Natural killer cell treated with Interleukin-12 subunit alpha and Interleukin-12 subunit beta and Interleukin-15 and Interleukin-18, amount 100 ng/mL, for 72 hours (primary cell): ENCODE measurements at regions not wholly inside any gene's neighbourhood (a gene's known extent, or its start where the extent isn't known, plus 50 kb on each side); places are given as distances from the start of the nearest gene placed in this dataset.

Experiments
- ATAC-seq, 2 donors: fragments of 150-1000 bp; cut with Tn5 transposase in 1 of 2; sonication (Bioruptor Pico), chemical (Tn5 transposase) in 1 of 2; 2 replicates each; pipeline ENCODE4 v1.10.0; 2021
- DNase-seq: peaks from one replicate; pipeline ENCODE4 v3.0.0; 2022; ENCODE audit warnings: low spot score
- H3K27ac Mint-ChIP-seq, 2 donors: 1 replicate in 1 of 2; 2 replicates in 1 of 2; pipeline ENCODE4 v1.8.0; 2022; ENCODE audit warnings: mixed read lengths in 2 of 2, mild to moderate bottlenecking in 1 of 2, moderate library complexity in 1 of 2
- H3K27me3 Mint-ChIP-seq, 2 donors: 1 replicate in 1 of 2; 2 replicates in 1 of 2; pipeline ENCODE4 v1.8.0; 2022; ENCODE audit warnings: mixed read lengths in 2 of 2
- H3K36me3 Mint-ChIP-seq: one replicate; pipeline ENCODE4 v1.8.0; 2022; ENCODE audit warnings: mixed read lengths
- H3K4me1 Mint-ChIP-seq, 2 donors: 1 replicate in 1 of 2; 2 replicates in 1 of 2; pipeline ENCODE4 v1.8.0; 2022; ENCODE audit warnings: low read depth in 2 of 2, mixed read lengths in 2 of 2, mild to moderate bottlenecking in 1 of 2
- H3K4me3 Mint-ChIP-seq: one replicate; pipeline ENCODE4 v1.8.0; 2022; ENCODE audit warnings: mixed read lengths
- H3K9me3 Mint-ChIP-seq: 2 replicates; pipeline ENCODE4 v1.8.0; 2022; ENCODE audit warnings: mixed read lengths

- peaks cover 29 to 41% of the 10 kb centered on the region in 2 donors for H3K27me3 Mint-ChIP-seq
- H3K27ac Mint-ChIP-seq: no peak overlapping the region
- no peaks in the 10 kb centered on the region for H3K4me1 Mint-ChIP-seq
- H3K36me3 Mint-ChIP-seq: no peaks in the 10 kb centered on the region
- DNase-seq: no peak
- no peak overlapping the region for H3K4me3 Mint-ChIP-seq
- no peak for ATAC-seq
- no peaks in the 10 kb centered on the region for H3K9me3 Mint-ChIP-seq
These were observed 193.7 kb upstream of the RORA start for GRCh38 chr15:61422773-61423172.

- Mint-ChIP-seq H3K27me3 (peaks cover 32 to 41% of the 10 kb centered on the region in 2 donors), H3K9me3 (no peaks in the 10 kb centered on the region), H3K4me1 (no peaks in the 10 kb centered on the region), H3K36me3 (no peaks in the 10 kb centered on the region), H3K4me3 (no peak overlapping the region), H3K27ac (no peak overlapping the region)
- ATAC-seq (no peak), DNase-seq (no peak)
These were observed 192.8 kb upstream of the RORA start for GRCh38 chr15:61421938-61422337.

- H3K27me3 Mint-ChIP-seq: peaks cover 30 to 37% of the 10 kb centered on the region in 2 donors
- no peak overlapping the region for H3K27ac Mint-ChIP-seq
- DNase-seq (no peak), ATAC-seq (no peak)
- H3K36me3 Mint-ChIP-seq: no peaks in the 10 kb centered on the region
- no peaks in the 10 kb centered on the region for H3K9me3 Mint-ChIP-seq
- no peak overlapping the region for H3K4me3 Mint-ChIP-seq
- no peaks in the 10 kb centered on the region for H3K4me1 Mint-ChIP-seq
These were observed 192.4 kb upstream of the RORA start for GRCh38 chr15:61421470-61421869.

- ATAC-seq: no peak
- DNase-seq: no peak
- Mint-ChIP-seq H3K27ac (no peak overlapping the region), H3K4me3 (no peak overlapping the region), H3K36me3 (no peaks in the 10 kb centered on the region), H3K4me1 (no peaks in the 10 kb centered on the region), H3K27me3 (peaks cover 30 to 33% of the 10 kb centered on the region in 2 donors), H3K9me3 (no peaks in the 10 kb centered on the region)
These were observed 191.4 kb upstream of the RORA start for GRCh38 chr15:61420546-61420945.

GRCh38 chr15:61415617-61416120 lies 186.6 kb upstream of the RORA start:
- Mint-ChIP-seq H3K4me1 (no peaks in the 10 kb centered on the region), H3K36me3 (no peaks in the 10 kb centered on the region), H3K9me3 (no peaks in the 10 kb centered on the region), H3K4me3 (no peak overlapping the region), H3K27me3 (peaks cover 26 to 36% of the 10 kb centered on the region in 2 donors), H3K27ac (no peak overlapping the region)
- ATAC-seq (peak; percentile 51 to 52), DNase-seq (no peak)

GRCh38 chr15:61411902-61412510 lies 182.9 kb upstream of the RORA start:
- Mint-ChIP-seq H3K4me3 (no peak overlapping the region), H3K9me3 (no peaks in the 10 kb centered on the region), H3K4me1 (no peaks in the 10 kb centered on the region), H3K27me3 (peaks cover 25 to 52% of the 10 kb centered on the region in 2 donors), H3K27ac (no peak overlapping the region), H3K36me3 (no peaks in the 10 kb centered on the region)
- DNase-seq (no peak), ATAC-seq (no peak)

- H3K27me3 Mint-ChIP-seq: peaks cover 24 to 56% of the 10 kb centered on the region in 2 donors
- H3K36me3 Mint-ChIP-seq: no peaks in the 10 kb centered on the region
- no peak for ATAC-seq
- no peaks in the 10 kb centered on the region for H3K9me3 Mint-ChIP-seq
- H3K27ac Mint-ChIP-seq: no peak overlapping the region
- H3K4me1 Mint-ChIP-seq: no peaks in the 10 kb centered on the region
- H3K4me3 Mint-ChIP-seq: no peak overlapping the region
- DNase-seq: no peak
These were observed 181.6 kb upstream of the RORA start for GRCh38 chr15:61410662-61411061.

- ATAC-seq: no peak
- Mint-ChIP-seq H3K4me3 (no peak overlapping the region), H3K9me3 (no peaks in the 10 kb centered on the region), H3K27me3 (peaks cover 28 to 66% of the 10 kb centered on the region in 2 donors), H3K4me1 (no peaks in the 10 kb centered on the region), H3K36me3 (no peaks in the 10 kb centered on the region), H3K27ac (no peak overlapping the region)
- no peak for DNase-seq
These were observed 175.5 kb upstream of the RORA start for GRCh38 chr15:61404567-61404966.

- Mint-ChIP-seq H3K4me1 (no peaks in the 10 kb centered on the region), H3K4me3 (no peak overlapping the region), H3K9me3 (no peaks in the 10 kb centered on the region), H3K27ac (no peak overlapping the region), H3K36me3 (no peaks in the 10 kb centered on the region), H3K27me3 (peaks cover 27 to 59% of the 10 kb centered on the region in 2 donors)
- ATAC-seq: no peak
- no peak for DNase-seq
These were observed 174.8 kb upstream of the RORA start for GRCh38 chr15:61403884-61404283.

GRCh38 chr15:61401903-61402698 lies 173.0 kb upstream of the RORA start:
- Mint-ChIP-seq H3K9me3 (peaks cover 4% of the 10 kb centered on the region), H3K27me3 (peaks cover 21 to 51% of the 10 kb centered on the region in 2 donors), H3K4me1 (no peaks in the 10 kb centered on the region), H3K4me3 (no peak overlapping the region), H3K36me3 (no peaks in the 10 kb centered on the region), H3K27ac (no peak overlapping the region)
- DNase-seq (no peak), ATAC-seq (peak; percentile 40)

- Mint-ChIP-seq H3K9me3 (peaks cover 4% of the 10 kb centered on the region), H3K27me3 (peaks cover 14 to 32% of the 10 kb centered on the region in 2 donors), H3K4me3 (no peak overlapping the region), H3K4me1 (no peaks in the 10 kb centered on the region), H3K36me3 (no peaks in the 10 kb centered on the region), H3K27ac (no peak overlapping the region)
- ATAC-seq (no peak), DNase-seq (no peak)
These were observed 169.2 kb upstream of the RORA start for GRCh38 chr15:61398310-61398709.

GRCh38 chr15:61396235-61396919 lies 167.3 kb upstream of the RORA start:
- Mint-ChIP-seq H3K36me3 (no peaks in the 10 kb centered on the region), H3K27me3 (peaks cover 12 to 25% of the 10 kb centered on the region in 2 donors), H3K9me3 (peaks cover 4% of the 10 kb centered on the region), H3K4me1 (no peaks in the 10 kb centered on the region), H3K4me3 (no peak overlapping the region), H3K27ac (no peak overlapping the region)
- no peak for ATAC-seq
- no peak for DNase-seq

GRCh38 chr15:61393949-61394348 lies 164.8 kb upstream of the RORA start:
- ATAC-seq: no peak
- no peaks in the 10 kb centered on the region for H3K36me3 Mint-ChIP-seq
- H3K27ac Mint-ChIP-seq: no peak overlapping the region
- no peak for DNase-seq
- peaks cover 0 to 3% of the 10 kb centered on the region in 2 donors for H3K4me1 Mint-ChIP-seq
- peaks cover 10 to 28% of the 10 kb centered on the region in 2 donors for H3K27me3 Mint-ChIP-seq
- H3K4me3 Mint-ChIP-seq: no peak overlapping the region
- peaks cover 4% of the 10 kb centered on the region for H3K9me3 Mint-ChIP-seq

GRCh38 chr15:61393524-61393923 lies 164.4 kb upstream of the RORA start:
- DNase-seq (no peak), ATAC-seq (no peak)
- Mint-ChIP-seq H3K36me3 (no peaks in the 10 kb centered on the region), H3K27ac (no peak overlapping the region), H3K9me3 (peaks cover 4% of the 10 kb centered on the region), H3K4me3 (no peak overlapping the region), H3K4me1 (peaks cover 0 to 3% of the 10 kb centered on the region in 2 donors), H3K27me3 (peaks cover 10 to 28% of the 10 kb centered on the region in 2 donors)
